SK-N-SH treated with all-trans-retinoic acid at 6 μM for 48 hours (cell line): ENCODE measurements at regions not wholly inside any gene's neighbourhood (a gene's known extent, or its start where the extent isn't known, plus 50 kb on each side); places are given as distances from the start of the nearest gene placed in this dataset.

Source experiments
- ARNTL ChIP-seq: fragments of 450-650 bp; formaldehyde crosslinking; IDR thresholded peaks from 2 replicates; pipeline ENCODE4 v1.5.0; 2020; ENCODE audit warnings: low read depth, mild to moderate bottlenecking, moderate library complexity, borderline replicate concordance
- CSRNP3 ChIP-seq: fragments of 250-450 bp; sonication (Bioruptor Pico); IDR thresholded peaks from 2 replicates; pipeline ENCODE4 v1.5.1; 2021; ENCODE audit warnings: mild to moderate bottlenecking, moderate library complexity
- PATZ1 ChIP-seq: fragments of 250-450 bp; sonication (Bioruptor Pico); IDR thresholded peaks from 2 replicates; pipeline ENCODE4 v1.8.0; 2020; ENCODE audit warnings: mild to moderate bottlenecking, moderate library complexity, borderline replicate concordance
- POU6F1 ChIP-seq: fragments of 250-450 bp; sonication (Bioruptor Pico); IDR thresholded peaks from 2 replicates; pipeline ENCODE4 v1.8.0; 2021; ENCODE audit warnings: low read depth, mild to moderate bottlenecking, moderate library complexity, borderline replicate concordance
- PPARA ChIP-seq: fragments of 250-450 bp; sonication (Bioruptor Pico); IDR thresholded peaks from 2 replicates; pipeline ENCODE4 v1.5.0; 2020; ENCODE audit warnings: mild to moderate bottlenecking, borderline replicate concordance
- RARB ChIP-seq: fragments of 250-450 bp; sonication (Bioruptor Pico); IDR thresholded peaks from 2 replicates; pipeline ENCODE4 v1.8.0; 2021; ENCODE audit warnings: mild to moderate bottlenecking, moderate library complexity
- SNAI2 ChIP-seq: fragments of 250-450 bp; sonication (Bioruptor Pico); IDR thresholded peaks from 2 replicates; pipeline ENCODE4 v1.5.0; 2020; ENCODE audit warnings: mild to moderate bottlenecking, moderate library complexity
- TSHZ2 ChIP-seq: fragments of 250-450 bp; sonication (Bioruptor Pico); IDR thresholded peaks from 2 replicates; pipeline ENCODE4 v1.5.0; 2020; ENCODE audit warnings: mild to moderate bottlenecking, moderate library complexity
- ZC3H10 ChIP-seq: fragments of 250-450 bp; sonication (Bioruptor Pico); IDR thresholded peaks from 2 replicates; pipeline ENCODE4 v1.5.1; 2021; ENCODE audit warnings: mild to moderate bottlenecking, moderate library complexity
- ZFP30 ChIP-seq: fragments of 450-650 bp; formaldehyde crosslinking; IDR thresholded peaks from 2 replicates; pipeline ENCODE4 v1.5.0; 2022; ENCODE audit warnings: mild to moderate bottlenecking, moderate library complexity
- ZNF565 ChIP-seq: fragments of 450-650 bp; formaldehyde crosslinking; conservative IDR thresholded peaks from 2 replicates; pipeline ENCODE4 v1.5.0; 2020; ENCODE audit warnings: low read depth, mild to moderate bottlenecking, moderate library complexity

GRCh38 chr14:83269583-83269982, 1735.9 kb upstream of the SEL1L start:
- TF ChIP-seq ZC3H10 (CRISPR knock-in tag) (no peak), RARB (CRISPR knock-in tag) (no peak), PATZ1 (CRISPR knock-in tag) (no peak), TSHZ2 (no peak), CSRNP3 (CRISPR knock-in tag) (no peak), SNAI2 (no peak), ARNTL (CRISPR knock-in tag) (no peak), POU6F1 (CRISPR knock-in tag) (no peak), PPARA (no peak), ZNF565 (no peak), ZFP30 (CRISPR knock-in tag) (no peak)
